ENCODE measurements at regions not wholly inside any gene's neighbourhood (a gene's known extent, or its start where the extent isn't known, plus 50 kb on each side); places are given as distances from the start of the nearest gene placed in this dataset.
"Not testable (repeated sequence)": the region's sequence is repeated elsewhere in the genome, so short reads cannot be mapped to it uniquely, and the experiment has no call there.

- no peak overlapping the region for H3K4me3 ChIP-seq (ENCODE audit: low read depth, low read length)
- TF ChIP-seq CTCF (IDR thresholded peaks at IDR 0.05; ENCODE audit: low read depth, low read length) = no peak
These were observed 72.7 kb upstream of the IL15 start for GRCh38 chr4:141563723-141564122.

- not testable (repeated sequence) for H3K4me3 ChIP-seq (ENCODE audit: low read depth, low read length)
These were observed 71.4 kb upstream of the IL15 start for GRCh38 chr4:141564961-141565360.

GRCh38 chr4:141565379-141566089 lies 70.8 kb upstream of the IL15 start:
- no peak overlapping the region for H3K4me3 ChIP-seq (ENCODE audit: low read depth, low read length)
- no peak for TF ChIP-seq CTCF (IDR thresholded peaks at IDR 0.05; ENCODE audit: low read depth, low read length)

GRCh38 chr4:141567326-141567915 lies 69.0 kb upstream of the IL15 start:
- H3K4me3 ChIP-seq (ENCODE audit: low read depth, low read length) = no peak overlapping the region

GRCh38 chr4:141569141-141569540 lies 67.2 kb upstream of the IL15 start:
- H3K4me3 ChIP-seq (ENCODE audit: low read depth, low read length) = no peak overlapping the region
- TF ChIP-seq CTCF (IDR thresholded peaks at IDR 0.05; ENCODE audit: low read depth, low read length) = no peak

More at GRCh38 chr4:141567326-141567915, 69.0 kb upstream of the IL15 start:
- no peak for TF ChIP-seq CTCF (IDR thresholded peaks at IDR 0.05; ENCODE audit: low read depth, low read length)

- no peak overlapping the region for H3K4me3 ChIP-seq (ENCODE audit: low read depth, low read length)
- no peak for TF ChIP-seq CTCF (IDR thresholded peaks at IDR 0.05; ENCODE audit: low read depth, low read length)
These were observed 66.1 kb upstream of the IL15 start for GRCh38 chr4:141570290-141570689.

- no peak for TF ChIP-seq CTCF (IDR thresholded peaks at IDR 0.05; ENCODE audit: low read depth, low read length)
- no peak overlapping the region for H3K4me3 ChIP-seq (ENCODE audit: low read depth, low read length)
These were observed 65.0 kb upstream of the IL15 start for GRCh38 chr4:141571362-141571761.
